AG04450 (cell line): ENCODE measurements at regions not wholly inside any gene's neighbourhood (a gene's known extent, or its start where the extent isn't known, plus 50 kb on each side); places are given as distances from the start of the nearest gene placed in this dataset.
"Not testable (repeated sequence)": the region's sequence is repeated elsewhere in the genome, so short reads cannot be mapped to it uniquely, and the experiment has no call there.

ENCODE experiments used
- CTCF ChIA-PET: fragments of 300-600, 350-600 bp; formaldehyde crosslinking; extraction: SDS; loops from one replicate; lab custom pipeline; 2022; ENCODE audit warnings: antibody characterized with exemption, inconsistent platforms; lab: Charles Lee
- POLR2A ChIA-PET: fragments of 350-600 bp; formaldehyde crosslinking; extraction: SDS; loops from one replicate; lab custom pipeline; 2021; ENCODE audit warnings: antibody characterized with exemption, inconsistent platforms; lab: Yijun Ruan, JAX
- DNase-seq: peaks from one replicate; pipeline ENCODE4 v3.0.0-alpha.2; 2011; ENCODE audit warnings: low read depth, low spot score
- H3K27ac ChIP-seq: one replicate; pipeline ENCODE4 v1.5.1; 2012; ENCODE audit warnings: low read depth, low read length, control low read depth
- H3K27me3 ChIP-seq: one replicate; pipeline ENCODE4 v1.6.0; 2012; ENCODE audit warnings: low read length; ENCODE audit not compliant: control insufficient read depth, insufficient read depth
- H3K4me3 ChIP-seq: 2 replicates; pipeline ENCODE4 v1.5.1; 2011; ENCODE audit warnings: mild to moderate bottlenecking, low read depth, low read length, control low read depth
- H3K9me3 ChIP-seq: 2 replicates; pipeline ENCODE4 v1.5.1; 2012; ENCODE audit warnings: low read length; ENCODE audit not compliant: control insufficient read depth, insufficient read depth
- TF ChIP-seq, protein P1 (sequence below): IDR thresholded peaks from 2 replicates; pipeline ENCODE4 v1.5.1; 2011; ENCODE audit warnings: low read depth, low read length, control low read depth, inconsistent platforms

DNA sequence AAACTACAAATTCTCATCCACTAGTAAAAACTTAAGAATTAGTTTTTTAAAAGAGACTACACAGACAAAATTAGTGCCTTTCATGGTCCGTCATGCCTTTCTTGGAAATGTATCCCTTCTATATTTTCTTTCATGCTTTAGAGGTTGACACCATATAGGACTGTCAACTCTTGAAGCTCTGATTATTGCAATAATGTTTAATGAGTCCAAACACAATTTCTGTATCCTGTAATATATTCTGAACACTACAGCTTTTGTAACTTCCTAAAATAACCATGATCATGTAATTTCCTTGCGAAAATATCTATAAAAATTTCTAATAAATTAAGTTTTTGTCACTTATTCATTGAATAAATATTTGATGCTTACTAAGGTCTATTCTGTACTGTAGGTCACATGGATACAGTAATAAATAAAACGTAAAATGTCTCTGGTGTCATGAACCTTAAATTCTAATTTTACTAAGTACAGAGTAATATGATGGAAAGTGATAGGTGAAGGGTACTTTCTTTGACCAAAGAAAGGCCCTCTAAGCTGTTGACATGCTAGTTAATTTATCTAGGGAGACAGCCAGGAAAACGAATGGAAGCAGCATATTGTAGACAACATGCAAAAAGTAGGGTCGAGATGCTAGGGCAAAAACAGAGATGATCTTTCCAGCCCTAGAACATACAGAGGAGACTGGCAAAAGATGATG lies 687.3 kb upstream of the PCDH9 start:
- Histone ChIP-seq H3K9me3 (peaks cover 8% of the 10 kb centered on the region), H3K27me3 (no peaks in the 10 kb centered on the region), H3K27ac (no peak overlapping the region), H3K4me3 (no peak overlapping the region)
- ChIA-PET CTCF (no interaction called here), POLR2A (interaction anchor here (0.7 kb wide), 1 partner anchor 170 kb away, joined by 4 read pairs; no protein-coding TSS in a partner anchor)
- TF ChIP-seq, protein P1, sequence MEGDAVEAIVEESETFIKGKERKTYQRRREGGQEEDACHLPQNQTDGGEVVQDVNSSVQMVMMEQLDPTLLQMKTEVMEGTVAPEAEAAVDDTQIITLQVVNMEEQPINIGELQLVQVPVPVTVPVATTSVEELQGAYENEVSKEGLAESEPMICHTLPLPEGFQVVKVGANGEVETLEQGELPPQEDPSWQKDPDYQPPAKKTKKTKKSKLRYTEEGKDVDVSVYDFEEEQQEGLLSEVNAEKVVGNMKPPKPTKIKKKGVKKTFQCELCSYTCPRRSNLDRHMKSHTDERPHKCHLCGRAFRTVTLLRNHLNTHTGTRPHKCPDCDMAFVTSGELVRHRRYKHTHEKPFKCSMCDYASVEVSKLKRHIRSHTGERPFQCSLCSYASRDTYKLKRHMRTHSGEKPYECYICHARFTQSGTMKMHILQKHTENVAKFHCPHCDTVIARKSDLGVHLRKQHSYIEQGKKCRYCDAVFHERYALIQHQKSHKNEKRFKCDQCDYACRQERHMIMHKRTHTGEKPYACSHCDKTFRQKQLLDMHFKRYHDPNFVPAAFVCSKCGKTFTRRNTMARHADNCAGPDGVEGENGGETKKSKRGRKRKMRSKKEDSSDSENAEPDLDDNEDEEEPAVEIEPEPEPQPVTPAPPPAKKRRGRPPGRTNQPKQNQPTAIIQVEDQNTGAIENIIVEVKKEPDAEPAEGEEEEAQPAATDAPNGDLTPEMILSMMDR: no peak
- no peak for DNase-seq

DNA sequence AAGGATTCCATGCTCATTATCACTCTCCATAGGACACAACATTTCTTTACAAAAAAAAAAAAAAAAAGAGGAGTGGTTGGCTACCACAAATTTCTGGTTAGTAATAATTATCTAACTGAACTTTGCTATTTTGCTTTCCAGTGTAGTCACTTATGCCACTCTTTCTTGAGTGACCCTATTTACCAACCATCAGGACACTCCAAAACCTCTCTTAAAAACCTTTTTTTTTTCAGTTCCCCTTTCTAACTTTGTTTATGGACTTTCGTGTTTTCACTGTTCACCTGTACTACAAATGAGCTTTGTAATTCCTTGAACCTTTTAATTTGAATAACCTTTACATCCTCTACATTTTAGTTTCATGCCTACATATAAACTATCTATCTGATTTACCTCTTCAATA lies 686.5 kb upstream of the PCDH9 start:
- POLR2A ChIA-PET: interaction anchor here (0.7 kb wide), 1 partner anchor 171 kb away, joined by 4 read pairs; no protein-coding TSS in a partner anchor
- TF ChIP-seq, protein P1: no peak
- Histone ChIP-seq H3K27me3 (no peaks in the 10 kb centered on the region), H3K9me3 (peaks cover 8% of the 10 kb centered on the region), H3K27ac (no peak overlapping the region), H3K4me3 (no peak overlapping the region)
- no peak for DNase-seq
- CTCF ChIA-PET: no interaction called here

DNA sequence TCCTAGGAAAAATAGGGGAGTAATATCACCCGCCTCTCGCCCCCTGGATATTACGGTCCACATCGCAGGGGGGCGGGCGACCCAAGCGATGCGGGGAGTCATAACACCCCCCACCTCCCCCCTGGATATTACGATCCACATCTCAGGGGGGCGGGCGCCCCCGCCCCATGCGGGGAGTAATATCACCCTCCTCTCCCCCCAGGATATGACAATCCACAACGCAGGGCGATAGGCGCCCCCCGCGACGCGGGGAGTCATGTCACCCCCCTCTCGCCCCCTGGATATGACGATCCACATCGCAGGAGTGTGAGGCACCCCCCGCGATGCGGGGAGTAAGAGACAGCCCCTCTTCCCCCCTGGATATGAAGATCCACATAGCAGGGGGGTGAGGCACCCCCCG lies 684.4 kb upstream of the PCDH9 start:
- CTCF ChIA-PET: no interaction called here
- TF ChIP-seq, protein P1: no peak
- H3K27me3 ChIP-seq: no peaks in the 10 kb centered on the region
- H3K27ac ChIP-seq: no peak overlapping the region
- no peak overlapping the region for H3K4me3 ChIP-seq
- H3K9me3 ChIP-seq: peaks cover 12% of the 10 kb centered on the region
- no peak for DNase-seq
- POLR2A ChIA-PET: no interaction called here

DNA sequence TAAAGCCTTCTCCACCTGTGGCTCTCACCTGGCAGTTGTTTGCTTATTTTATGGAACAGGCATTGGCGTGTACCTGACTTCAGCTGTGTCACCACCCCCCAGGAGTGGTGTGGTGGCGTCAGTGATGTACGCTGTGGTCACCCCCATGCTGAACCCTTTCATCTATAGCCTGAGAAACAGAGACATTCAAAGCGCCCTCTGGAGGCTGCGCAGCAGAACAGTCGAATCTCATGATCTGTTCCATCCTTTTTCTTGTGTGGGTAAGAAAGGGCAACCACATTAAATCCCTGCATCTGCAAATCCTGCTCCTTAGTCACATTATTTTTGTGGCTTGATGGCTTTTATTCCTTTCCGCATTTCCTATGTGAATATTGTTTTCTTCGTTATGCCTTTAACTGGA lies 672.8 kb upstream of the PCDH9 start:
- H3K9me3 ChIP-seq, H3K4me3 ChIP-seq, DNase-seq, CTCF ChIA-PET, H3K27ac ChIP-seq, H3K27me3 ChIP-seq, POLR2A ChIA-PET: not testable (repeated sequence)

DNA sequence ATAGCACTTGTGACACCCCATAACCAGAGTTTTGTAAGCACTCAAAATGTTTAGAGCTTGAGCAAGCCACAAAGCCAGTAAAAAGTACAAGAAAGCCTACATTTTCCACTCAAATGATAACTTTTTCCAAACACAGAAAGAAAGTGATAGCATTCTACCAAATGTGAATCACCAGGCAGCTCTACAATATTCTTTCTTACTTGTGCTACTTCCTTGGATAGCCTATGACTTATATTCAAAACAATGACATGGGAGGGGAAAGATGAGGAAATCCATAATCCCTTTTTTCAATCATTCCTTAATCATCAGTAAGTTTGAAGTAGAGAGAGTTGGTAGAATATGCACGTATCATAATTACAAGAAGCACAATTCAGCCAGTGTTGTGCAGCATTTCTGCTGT lies 650.8 kb upstream of the PCDH9 start:
- Histone ChIP-seq H3K27me3 (no peaks in the 10 kb centered on the region), H3K9me3 (peaks cover 15% of the 10 kb centered on the region), H3K27ac (no peak overlapping the region), H3K4me3 (no peak overlapping the region)
- DNase-seq: no peak
- TF ChIP-seq, protein P1: no peak
- POLR2A ChIA-PET: no interaction called here
- CTCF ChIA-PET: no interaction called here
